ENCODE measurements at regions not wholly inside any gene's neighbourhood (a gene's known extent, or its start where the extent isn't known, plus 50 kb on each side); places are given as distances from the start of the nearest gene placed in this dataset.

DNA sequence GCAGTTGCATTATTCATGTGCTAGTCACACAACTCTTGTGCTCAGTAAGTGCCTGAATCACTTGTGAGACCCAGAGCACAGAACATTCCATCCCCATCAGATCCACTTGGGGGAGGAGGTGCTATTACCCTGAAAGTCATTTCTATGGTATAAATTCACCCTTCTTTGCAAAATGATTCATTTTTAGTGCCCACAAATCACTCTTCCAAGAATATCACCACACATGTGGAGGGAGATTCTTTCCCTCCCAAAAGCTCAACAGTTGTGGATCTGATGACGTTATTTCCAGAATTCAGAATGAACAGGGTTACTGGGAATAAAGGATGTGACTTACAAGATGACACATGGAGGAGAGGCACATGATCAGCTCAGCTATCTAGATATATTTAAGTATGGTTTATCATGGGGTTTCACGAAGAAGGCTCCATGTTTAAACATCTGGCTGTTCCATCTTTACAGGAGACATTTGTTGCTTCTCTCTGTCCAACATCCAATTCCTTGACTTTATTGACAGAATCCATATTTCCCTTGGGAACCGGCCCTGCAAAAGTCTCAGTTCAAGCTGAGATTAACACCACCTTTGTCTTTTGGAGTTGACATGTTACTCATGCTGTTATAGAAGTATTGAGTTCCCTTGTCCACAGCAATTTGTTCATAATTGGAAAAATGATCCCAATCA, 214.2 kb upstream of the PROK2 start:
- DNase-seq (ENCODE audit: low read depth in 2 of 2) = no peak

DNA sequence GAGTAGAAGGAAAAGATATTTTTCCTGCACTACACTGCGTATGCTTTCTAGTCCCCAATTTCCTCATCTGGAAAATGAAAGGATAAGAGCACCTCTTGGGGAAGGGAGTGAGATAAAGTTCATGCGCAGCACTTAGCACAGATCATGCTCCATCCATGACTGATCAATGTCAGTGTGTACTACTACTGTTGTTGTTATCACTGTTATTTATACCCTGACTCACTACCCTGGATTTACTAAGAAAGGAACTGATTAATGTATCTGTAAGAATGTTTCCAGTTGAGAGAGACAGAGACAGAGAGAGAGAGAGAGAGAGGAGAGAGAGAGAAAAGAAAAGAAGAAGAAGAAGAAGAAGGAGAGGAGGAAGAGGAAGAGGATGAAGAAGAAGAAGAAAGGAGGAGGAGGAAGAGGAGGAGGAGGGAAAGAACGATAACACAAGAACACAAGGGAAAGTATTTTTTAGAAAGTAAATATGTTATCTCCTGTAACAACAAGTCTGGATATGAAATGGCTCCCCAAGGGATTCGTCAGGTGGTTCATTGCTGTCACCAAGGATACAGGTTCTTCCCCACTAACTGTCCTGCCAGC, 212.2 kb upstream of the PROK2 start:
- DNase-seq (ENCODE audit: low read depth in 2 of 2) = no peak

DNA sequence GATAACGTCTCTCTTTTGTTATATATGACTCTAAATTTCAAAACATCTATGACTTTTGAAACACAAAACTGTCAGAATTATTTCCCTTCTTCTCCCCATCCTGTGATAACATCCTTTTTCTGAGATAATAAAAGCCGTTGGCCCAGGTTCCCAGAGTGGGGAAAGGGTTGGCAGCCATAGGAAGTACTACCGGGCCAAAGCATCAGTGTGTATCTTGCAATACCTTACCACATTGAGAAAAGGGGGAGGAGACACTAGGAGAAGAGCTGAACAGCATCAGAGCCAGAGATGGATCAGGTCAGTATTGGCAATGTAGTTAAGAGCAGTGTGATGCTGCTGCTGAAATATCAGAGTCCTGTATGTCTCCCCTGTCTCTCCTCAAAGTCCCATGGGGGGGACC, 210.0 kb upstream of the PROK2 start:
- DNase-seq (ENCODE audit: low read depth in 2 of 2) = no peak

DNA sequence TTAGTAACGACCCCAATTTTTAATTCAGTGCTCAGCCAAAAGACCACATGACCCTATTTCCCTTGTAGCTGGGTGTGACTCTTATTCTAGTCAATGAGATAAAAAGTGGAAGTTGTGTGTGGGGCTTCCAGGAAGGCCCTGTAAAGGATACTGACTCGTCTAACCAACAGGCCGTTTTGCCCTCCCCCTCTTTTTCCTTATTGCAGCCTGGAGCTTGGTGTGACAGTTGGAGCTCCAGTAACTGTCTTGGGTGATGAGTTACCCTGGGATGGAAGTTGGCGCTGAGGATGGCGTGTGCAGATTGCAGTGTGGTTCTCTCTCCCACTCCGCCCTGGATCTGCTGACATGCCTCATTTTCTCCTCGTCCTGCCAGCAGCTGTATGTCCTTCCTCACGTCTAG, 209.3 kb upstream of the PROK2 start:
- no peak for DNase-seq (ENCODE audit: low read depth in 2 of 2)

DNA sequence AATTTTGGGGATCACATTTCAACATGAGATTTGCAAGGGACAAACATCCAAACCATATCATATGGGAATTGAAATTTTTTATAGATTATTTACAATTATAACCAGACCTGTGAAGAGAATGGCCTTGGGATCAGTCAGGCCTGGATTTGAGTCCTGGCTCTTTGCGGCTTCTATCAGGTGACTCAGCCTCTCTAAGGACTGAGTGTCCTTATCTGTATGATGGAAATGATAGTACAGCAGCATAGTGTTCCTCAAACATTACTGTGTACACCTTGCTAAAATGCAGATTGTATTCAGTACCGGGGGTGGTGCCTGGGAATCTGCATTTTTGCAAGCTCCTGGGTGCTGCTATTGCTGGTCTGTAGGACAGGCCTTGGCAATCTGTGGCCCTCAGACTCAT, 206.7 kb upstream of the PROK2 start:
- no peak for DNase-seq (ENCODE audit: low read depth in 2 of 2)

DNA sequence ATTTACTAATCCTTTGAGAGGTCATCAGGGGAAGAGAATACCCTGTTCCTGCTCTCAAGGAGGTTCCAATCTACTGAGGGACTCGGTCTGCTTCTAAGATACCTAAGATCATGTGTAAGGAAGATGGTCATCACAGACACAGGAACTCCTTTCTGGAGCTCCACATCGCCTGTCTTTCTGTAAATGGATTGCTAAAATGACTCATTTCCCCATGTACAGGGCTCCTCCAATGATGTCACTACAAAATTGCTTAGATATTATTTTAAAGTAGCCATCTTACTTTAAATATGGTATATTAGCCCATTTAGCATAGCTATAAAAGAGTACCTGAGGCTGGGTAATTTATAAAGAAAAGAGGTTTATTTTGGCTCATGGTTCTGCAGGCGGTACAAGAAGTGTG, 206.1 kb upstream of the PROK2 start:
- no peak for DNase-seq (ENCODE audit: low read depth in 2 of 2)

DNA sequence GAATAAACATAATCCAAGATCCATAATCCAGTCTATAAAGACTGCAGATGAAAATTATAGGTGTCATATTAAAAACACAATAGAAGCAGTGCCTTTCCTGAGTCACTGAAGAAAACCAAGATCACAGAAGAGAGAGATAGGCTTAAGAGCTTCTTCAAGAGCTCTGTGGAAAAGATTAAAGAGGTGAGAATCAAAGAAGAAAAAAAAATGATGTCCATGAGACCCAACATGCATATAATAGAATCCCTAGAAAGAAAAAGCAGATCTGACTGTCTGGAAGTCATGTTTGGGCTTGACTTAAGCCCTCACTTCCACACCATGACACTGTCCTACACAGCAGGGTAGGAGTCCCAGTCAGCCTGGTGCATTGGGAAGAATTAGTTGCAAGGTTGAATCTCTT, 205.6 kb upstream of the PROK2 start:
- no peak for DNase-seq (ENCODE audit: low read depth in 2 of 2)

DNA sequence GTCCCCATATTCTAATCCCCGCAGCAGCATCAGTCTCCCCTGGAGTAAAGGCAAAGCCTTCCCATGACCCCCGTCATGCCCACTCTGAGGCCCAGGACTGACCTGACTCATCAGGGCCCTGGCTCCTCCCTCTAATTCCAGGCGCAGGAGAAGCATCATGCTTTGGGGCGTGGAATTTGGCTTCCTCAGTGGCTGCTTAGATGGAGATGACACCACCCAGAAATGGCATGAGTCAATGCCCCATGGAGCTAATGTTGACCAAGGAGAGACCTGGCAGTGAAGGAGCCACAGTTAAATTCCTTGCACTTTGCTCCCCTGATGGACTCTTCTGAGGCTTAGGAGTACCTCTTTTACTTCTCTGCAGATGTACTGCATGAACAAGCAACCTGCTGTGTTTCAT, 204.2 kb upstream of the PROK2 start:
- no peak for DNase-seq (ENCODE audit: low read depth in 2 of 2)

DNA sequence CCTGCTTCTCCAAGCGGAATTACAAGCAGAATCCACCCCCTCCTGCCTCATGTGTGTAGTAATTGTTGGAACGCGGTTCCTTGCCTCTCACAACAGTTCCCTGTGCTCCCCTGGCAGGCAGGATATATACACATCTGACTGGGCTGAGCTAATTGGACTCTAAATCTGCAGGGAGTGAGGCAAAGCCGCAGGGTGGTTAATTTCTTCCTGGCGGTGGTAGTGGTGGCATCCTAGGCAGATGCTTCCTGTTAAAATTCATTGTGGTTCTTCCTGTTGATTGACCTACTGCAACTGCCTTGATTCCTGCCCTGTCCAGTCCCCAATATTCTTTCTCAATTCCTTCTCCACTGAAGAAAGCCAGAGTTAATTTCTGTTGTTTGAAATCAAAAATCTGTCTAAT, 202.9 kb upstream of the PROK2 start:
- no peak for DNase-seq (ENCODE audit: low read depth in 2 of 2)

DNA sequence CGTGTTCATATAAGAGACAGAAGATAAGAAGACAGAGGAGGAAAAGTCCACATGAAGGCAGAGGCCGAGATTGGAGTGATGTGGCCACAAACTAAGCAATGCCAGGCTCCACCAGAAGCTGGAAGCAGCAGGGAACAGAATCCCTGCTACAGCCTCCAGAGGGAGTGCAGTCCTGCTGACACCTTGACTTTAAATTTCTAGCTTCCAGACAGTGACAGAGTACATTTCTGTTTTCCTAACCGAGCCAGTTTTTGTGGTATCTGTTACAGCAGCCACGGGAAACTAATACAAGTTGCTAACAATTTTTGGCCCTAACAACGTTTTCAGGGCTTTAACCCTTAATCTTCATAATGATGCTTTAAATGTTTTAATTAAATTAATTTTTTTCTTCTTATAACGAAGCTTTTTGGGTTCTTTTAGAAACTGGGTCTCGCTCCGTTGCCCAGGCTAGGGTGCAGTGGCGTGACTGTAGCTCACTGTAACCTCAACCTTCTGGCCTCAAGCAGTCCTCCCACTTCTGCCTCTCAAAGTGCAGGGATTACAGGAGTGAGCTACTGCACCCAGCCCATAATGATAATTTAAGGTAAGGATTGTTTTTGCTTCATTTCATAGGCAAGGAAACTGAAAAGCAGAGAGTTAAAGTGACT, 202.3 kb upstream of the PROK2 start:
- no peak for DNase-seq (ENCODE audit: low read depth in 2 of 2)

DNA sequence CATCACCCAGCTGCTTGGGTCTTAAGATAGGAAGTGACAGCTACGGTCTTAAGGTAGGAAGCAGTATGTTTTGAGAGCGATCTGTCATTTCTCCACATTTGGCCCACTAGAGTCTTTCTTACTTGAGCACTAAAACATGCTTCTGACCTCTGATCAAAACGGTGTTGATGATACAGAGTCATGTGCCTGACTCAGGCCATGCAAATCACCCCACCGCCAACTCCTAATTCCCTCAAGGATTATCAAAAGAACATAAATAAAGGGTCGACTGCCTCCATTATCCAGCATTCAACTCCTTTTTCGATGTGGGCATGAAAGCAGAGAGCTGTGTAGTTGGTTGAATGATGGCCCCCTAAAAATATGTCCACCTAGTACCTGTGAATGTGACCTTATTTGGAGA, 201.7 kb upstream of the PROK2 start:
- DNase-seq (ENCODE audit: low read depth in 2 of 2) = no peak

DNA sequence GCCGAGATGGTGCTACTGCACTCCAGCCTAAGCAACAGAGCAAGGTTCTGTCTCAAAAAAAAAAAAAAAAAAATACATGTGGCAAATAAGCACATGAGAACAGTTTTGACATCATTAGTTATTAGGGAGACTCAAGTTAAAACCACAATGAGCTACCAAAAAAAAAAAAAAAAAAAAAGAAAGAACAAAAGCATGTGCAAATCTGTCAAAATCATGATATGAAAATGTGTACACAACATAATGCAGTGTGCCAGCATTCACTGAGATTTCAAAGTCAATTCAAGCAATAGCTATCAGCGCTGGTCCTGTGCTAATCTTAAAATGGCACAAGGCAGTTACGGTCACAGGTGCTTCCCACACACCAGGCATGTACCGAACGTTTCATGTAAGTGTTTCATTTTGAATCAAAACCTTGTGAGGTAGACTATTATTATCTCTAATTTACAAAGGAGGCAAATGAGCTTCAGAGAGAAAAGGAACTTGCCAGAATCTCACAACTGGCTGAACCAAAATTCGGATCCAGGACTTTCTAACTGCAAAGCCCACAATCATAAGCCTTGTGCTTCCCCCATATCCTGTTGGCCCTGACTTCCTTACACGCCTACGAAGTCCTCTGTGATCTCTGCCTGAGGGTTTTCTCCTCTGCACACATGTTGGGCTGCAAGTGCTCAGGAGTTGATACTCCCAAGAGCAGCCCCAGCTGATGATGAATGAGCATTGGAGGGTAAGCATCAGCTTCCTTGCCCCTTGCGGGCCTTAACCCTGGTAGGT, 200.1 kb upstream of the PROK2 start:
- no peak for DNase-seq (ENCODE audit: low read depth in 2 of 2)

DNA sequence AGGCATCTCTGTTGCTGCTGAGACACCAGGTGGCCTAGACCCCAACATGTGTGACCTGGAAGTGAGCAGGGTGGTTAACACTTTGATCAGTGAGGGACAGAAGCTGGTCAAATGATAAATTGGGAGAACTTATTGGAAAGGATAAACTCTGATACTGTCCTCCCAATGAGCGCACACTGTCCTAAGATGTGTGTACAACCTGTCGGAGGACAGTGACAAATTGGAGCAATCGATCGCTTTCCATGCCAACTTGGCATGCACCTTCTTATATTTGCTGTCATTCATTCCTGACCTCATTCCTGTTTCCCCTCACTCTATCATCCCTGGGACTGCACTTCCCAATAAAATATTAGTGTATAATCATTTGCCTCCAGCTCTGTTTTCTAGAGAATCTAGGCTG, 198.7 kb upstream of the PROK2 start:
- no peak for DNase-seq (ENCODE audit: low read depth in 2 of 2)

DNA sequence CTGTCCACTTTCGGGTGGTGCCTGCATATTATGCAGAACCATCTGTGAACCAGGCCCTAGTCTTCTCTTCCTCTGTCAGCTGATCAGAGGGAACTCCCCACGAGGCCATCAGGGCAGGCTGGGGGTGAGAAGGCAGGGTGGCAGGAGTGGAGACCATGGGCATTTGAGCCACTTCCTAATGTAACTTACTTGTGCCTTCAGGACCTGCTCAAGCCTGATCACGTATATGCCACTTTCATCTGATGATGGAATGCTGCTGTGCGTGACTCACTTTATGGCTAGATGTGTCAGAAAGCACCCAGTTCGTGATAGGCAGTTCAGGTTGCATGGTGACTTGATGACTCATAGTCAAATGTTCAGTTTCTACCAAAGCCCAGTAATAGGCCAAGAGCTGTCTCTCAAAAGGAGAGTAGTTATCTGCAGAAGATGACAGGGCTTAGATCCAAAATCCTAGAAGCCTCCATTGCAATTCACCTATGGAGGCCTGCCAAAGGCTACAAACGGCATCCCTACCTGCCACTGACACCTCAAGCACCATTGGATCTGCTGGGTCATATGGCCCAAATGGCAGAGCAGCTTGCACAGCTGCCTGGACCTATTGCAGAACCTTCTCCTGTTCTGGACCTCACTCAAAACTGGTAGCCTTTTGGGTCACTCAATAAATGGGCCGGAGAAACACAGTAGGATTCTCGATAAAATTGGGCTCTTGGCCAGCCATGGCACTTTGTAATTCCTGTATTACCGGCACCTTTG, 197.7 kb upstream of the PROK2 start:
- peak; percentile 24 to 41 for DNase-seq (ENCODE audit: low read depth in 2 of 2)

DNA sequence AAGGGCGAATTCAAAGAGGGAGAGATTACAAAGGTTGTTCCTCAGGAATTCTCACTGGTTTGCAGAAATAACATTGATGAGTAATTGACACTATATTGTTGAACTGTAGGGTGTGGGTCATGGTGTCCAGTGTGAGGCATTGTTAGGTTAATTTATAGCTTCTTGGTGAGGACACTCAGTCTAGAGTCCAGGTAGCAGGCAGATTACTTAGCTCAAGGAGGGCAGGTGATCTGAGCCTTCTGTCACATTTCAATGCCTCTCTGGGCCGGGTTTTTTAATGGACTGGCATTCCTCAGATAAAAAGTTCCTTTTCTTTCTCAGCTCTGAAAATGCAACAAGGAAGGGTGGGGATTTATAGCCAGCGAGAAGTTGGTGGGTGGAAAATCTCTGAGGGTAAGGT, 194.2 kb upstream of the PROK2 start:
- DNase-seq (ENCODE audit: low read depth in 2 of 2) = no peak

DNA sequence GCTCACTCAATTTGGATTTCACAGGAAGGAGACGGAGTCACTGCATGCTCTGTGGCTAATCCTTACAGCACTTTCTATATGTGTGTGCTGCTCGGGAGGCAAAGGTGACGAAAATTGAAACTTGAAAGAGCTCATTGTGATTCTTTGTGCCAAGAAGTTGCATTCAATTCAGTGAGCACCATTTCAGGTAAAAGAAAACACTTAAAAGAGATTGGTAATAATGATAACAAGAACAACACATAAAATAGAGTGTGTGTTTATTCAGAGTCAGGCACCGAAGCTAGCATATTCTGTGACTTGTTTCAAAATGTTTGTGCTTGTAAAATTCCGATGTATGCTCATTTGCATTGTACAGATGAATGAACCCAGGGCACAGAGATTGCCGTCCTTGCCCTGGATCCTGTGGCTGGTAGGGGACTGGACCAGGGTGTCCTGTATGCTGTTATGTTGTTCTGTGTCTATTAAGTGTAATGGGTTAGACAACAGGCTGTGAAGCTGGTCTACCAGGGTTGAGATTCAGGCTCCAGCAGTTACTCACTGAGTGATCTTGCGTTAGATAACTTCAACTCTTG, 193.3 kb upstream of the PROK2 start:
- DNase-seq (ENCODE audit: low read depth in 2 of 2) = no peak

DNA sequence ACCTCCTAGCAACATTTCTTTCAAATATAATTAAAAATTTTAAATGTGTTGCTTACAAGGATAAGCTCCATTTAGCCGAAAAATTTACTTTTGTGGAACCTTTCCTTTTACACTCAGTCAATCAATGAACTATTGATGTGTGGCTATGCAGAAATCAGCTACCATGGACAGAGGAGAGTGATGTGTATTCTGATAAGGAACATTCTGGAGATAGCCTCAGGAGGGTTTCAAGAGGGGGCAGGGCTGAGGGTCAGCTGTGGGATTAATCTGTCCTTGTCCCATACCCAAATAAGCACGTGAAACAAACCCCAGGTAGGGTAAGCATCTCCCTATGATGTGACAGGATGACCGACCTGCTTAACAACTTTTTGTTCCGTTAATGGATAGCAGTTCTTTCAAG, 192.6 kb upstream of the PROK2 start:
- DNase-seq (ENCODE audit: low read depth in 2 of 2) = no peak

DNA sequence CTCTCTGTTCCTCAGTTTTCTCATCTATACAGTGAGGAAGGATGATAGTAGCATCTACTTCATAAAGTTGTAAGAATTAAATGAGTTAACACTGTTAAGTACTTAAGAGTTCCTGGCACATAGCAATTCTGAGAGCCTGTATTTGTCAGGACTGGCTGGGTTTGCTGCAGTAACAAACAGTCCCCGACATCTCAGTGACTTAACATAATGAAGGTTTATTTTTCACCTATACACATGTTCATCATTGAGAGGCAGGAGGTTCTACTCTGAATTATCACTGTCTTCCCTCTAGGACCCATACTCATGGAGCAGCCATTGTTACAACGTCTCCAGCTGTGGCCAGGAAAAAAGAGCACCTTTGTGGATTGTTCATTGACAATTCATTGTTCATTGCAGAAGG, 190.6 kb upstream of the PROK2 start:
- DNase-seq (ENCODE audit: low read depth in 2 of 2) = no peak

DNA sequence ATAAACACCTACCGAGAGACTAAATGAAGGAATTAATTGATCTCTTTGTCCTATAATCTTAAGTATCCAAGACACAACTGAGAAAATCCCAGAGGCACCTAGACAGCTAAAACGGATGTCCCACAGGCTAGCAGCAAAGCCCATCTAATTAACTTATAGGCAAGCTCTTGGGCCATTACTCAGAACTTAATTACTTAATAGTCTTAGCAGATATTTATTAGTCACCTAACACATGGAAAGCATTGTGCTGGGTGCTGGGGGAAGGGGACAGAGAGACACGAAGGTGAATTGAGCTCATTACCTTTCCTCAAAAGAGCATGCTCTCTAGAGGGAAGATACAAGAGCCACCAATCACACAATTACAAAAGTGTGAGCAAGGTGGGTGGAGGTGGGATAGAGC, 189.8 kb upstream of the PROK2 start:
- no peak for DNase-seq (ENCODE audit: low read depth in 2 of 2)

DNA sequence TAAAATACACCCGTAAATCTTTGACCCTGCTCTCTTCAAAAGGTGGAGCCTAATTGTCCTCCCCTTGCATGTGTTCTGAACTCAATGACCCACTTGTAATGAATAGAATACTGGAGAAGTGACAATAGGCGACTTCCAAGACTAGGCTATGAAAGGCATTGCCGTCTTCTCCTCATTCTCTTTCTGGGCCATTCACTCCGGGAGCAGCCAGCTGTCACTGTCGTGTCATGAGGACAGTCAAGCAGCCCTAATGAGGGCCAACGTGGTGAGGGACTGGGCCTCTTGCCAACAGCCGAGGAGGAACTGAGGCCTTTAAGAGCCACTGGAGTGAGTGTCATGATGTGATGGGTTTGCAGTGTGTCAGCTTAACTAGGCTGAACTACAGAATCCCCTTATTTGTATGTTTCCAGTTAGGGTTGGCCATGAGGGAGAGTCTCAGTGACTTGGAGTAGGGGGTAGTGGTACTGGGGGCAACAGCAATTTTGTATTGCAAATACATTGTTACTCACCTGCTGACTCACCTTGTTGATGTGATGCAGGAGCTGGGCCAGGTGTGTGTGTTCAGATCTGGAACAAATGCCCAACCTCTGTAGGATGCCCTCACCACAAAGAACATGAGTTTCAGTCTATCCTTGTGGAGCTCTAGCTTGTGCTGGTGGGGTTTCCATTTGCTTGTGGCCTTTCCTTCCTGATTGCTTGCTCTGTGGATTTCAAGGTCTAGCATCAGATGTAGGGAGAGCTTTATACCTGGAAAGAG, 188.5 kb upstream of the PROK2 start:
- DNase-seq (ENCODE audit: low read depth in 2 of 2) = no peak

DNA sequence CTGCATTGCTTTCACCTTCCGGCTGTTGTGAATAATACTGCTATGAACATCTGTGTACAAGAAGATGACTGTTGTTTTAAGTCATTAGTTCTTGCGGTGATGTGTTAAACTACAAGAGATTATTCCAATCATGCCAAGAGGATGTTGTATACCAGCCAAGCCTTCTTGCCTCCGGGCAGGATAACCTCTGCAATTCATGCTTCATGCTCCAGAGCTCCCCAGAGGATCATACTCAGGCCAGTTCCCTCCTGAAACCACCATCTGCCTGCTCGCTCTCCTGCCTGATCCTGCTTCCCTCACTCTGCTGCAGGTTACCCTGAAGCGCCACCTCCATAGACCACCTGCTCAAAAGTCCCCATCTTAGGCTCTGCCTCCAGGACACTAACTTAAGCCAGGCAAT, 187.1 kb upstream of the PROK2 start:
- DNase-seq (ENCODE audit: low read depth in 2 of 2) = no peak

All from stimulated activated CD4-positive, alpha-beta T cell treated with anti-CD3 and anti-CD28 coated beads, Interleukin-12 subunit alpha, Interleukin-12 subunit beta, amount 100 ng/mL, for 24 hours (primary cell).